Uterus (tissue), 2 donors: ENCODE measurements at regions not wholly inside any gene's neighbourhood (a gene's known extent, or its start where the extent isn't known, plus 50 kb on each side); places are given as distances from the start of the nearest gene placed in this dataset.

Experiments
- POLR2A ChIP-seq, 2 donors: fragments of 450-650 bp; IDR thresholded peaks; one replicate each; pipeline ENCODE4 v1.6.1; 2016; ENCODE audit warnings: antibody characterized with exemption in 2 of 2, mild to moderate bottlenecking in 1 of 2, moderate library complexity in 1 of 2
- TF ChIP-seq, protein P1 (sequence below), 4 experiments: fragments of 200-600 bp in 2 of 4; fragments of 450-650 bp in 2 of 4; sonication (generic) in 2 of 4; IDR thresholded peaks; one replicate each; pipeline ENCODE4 v1.5.1; 2016 to 2019; ENCODE audit warnings: antibody characterized with exemption in 4 of 4, mild to moderate bottlenecking in 2 of 4, moderate library complexity in 1 of 4

DNA sequence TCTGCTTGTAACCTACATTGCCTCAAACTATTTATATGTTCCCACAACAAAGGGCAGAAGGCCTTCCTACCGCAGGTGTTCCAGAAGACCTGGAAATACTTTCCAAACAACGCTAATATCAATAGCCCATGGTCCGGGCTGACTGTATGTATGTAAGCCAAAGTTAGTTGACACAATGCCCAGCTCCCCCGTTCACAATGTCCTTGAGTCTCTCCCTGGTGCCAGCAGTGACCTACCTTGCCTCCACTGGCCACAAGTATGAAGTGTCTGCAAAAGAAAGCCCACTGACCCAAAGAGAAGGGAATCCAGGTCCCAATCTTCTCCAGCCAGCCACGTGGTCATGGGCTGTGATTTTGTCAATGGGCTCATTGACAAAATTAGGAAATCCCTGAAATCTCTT, 118.6 kb downstream of the DLEU7 start:
- TF ChIP-seq POLR2A (IDR thresholded peaks at IDR 0.05): no peak
- TF ChIP-seq, protein P1, sequence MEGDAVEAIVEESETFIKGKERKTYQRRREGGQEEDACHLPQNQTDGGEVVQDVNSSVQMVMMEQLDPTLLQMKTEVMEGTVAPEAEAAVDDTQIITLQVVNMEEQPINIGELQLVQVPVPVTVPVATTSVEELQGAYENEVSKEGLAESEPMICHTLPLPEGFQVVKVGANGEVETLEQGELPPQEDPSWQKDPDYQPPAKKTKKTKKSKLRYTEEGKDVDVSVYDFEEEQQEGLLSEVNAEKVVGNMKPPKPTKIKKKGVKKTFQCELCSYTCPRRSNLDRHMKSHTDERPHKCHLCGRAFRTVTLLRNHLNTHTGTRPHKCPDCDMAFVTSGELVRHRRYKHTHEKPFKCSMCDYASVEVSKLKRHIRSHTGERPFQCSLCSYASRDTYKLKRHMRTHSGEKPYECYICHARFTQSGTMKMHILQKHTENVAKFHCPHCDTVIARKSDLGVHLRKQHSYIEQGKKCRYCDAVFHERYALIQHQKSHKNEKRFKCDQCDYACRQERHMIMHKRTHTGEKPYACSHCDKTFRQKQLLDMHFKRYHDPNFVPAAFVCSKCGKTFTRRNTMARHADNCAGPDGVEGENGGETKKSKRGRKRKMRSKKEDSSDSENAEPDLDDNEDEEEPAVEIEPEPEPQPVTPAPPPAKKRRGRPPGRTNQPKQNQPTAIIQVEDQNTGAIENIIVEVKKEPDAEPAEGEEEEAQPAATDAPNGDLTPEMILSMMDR (IDR thresholded peaks at IDR 0.05): no peak
